Left forelimb (tissue), 1 donor: ENCODE measurements at regions not wholly inside any gene's neighbourhood (a gene's known extent, or its start where the extent isn't known, plus 50 kb on each side); places are given as distances from the start of the nearest gene placed in this dataset.

ENCODE experiments used
- DNase-seq: peaks from one replicate; pipeline ENCODE4 v3.0.0-alpha.2; 2018; ENCODE audit warnings: low spot score

- no peak for DNase-seq
These were observed 323.5 kb upstream of the SALL1 start for GRCh38 chr16:51474414-51475091.

DNA sequence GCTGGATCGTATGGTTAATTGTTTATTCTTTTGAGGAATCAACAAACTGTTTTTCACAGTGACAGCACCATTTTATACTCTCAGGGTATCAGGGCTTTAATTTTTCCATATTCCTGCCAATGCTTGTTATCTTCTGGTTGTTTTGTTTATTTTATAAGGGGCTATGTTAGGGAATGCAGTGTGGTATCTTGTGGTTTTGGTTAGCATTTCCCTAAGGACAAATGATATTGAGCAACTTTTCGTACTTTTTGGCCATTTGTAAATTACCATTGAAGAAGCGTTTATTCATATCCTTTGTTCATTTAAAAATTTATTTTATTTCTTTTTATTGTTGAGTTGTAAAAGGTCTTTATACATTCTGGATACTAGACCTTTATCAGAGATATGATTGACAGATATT is 322.0 kb upstream of the SALL1 start:
- no peak for DNase-seq

GRCh38 chr16:51470492-51470891 is 319.4 kb upstream of the SALL1 start:
- DNase-seq = no peak

DNA sequence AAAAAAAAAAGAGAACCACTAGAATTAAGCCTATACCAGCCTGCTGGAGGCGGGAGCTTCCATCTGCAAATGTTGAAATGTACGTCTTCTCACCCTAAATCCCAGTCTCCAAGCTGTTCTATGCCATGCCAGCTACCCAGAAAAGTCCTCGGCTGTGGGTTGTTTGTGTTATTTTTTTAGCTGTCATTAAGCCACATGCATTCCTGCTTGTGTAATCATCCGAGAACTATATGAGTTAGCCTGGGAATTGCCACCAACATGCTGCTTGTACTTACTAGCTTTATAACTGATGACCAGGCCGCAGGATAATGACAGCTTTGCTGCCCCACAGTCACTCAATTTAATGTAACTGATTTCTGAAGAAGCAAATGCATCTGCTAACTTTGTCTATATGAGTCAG is 313.9 kb upstream of the SALL1 start:
- DNase-seq = no peak

GRCh38 chr16:51461255-51461654 is 310.2 kb upstream of the SALL1 start:
- DNase-seq = no peak

GRCh38 chr16:51458356-51459140 is 307.5 kb upstream of the SALL1 start:
- no peak for DNase-seq

GRCh38 chr16:51457775-51458174 is 306.7 kb upstream of the SALL1 start:
- DNase-seq = no peak

DNA sequence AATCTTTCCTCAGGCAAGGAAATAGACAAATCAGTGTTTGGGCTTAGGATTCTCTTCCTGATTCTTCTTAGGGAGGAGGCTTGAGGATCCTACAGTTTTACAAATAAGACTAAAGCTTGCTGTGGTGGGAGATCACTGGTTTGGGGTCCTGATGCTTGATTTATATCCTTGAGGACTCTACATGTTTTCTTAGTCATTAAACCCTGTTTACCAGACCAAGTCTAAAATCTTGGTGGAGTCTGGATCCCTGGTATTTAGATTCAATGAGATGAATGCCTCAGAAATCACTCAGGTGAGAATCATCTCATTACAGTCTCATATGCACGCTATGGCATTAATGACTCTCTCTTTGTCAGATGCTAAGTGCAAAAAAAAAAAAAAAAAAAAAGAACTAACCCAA is 304.3 kb upstream of the SALL1 start:
- no peak for DNase-seq

DNA sequence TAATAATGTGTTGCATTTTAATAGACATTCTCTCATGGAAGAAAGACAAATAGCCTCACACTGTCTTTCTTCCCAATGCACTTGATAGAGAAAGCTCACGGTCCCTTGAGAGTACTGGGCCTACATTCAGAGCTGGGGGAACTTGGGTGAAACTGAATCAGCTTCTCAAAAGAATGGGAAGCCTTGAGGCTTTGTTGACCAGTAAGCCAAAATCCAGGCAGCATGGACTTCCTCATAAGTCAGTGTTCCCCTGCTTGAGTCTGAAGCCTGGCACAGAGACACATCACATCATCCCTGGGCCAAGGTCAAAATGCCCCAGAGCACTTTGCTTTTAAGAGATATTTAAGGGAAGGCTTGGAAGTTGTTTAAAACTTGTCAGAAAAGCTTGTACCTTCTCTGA is 302.2 kb upstream of the SALL1 start:
- no peak for DNase-seq

DNA sequence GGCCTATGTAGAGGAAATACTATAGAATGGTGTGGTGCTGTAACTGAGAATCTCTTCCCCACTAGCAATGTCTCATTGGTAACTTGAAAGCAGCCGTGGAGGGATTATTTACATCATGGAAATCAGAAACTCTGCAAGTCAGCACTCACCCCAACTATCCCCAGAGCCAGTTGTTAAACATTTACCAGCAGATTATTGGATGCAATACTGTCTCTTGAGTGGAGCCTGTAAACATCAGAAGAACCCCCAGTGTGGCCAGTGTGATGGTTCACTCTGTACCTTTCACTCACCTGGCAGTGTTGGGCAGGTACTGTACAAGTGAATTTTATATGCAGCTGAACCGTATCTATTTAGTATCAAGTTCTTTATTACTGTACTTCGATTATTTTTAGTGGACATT is 299.8 kb upstream of the SALL1 start:
- DNase-seq = no peak

DNA sequence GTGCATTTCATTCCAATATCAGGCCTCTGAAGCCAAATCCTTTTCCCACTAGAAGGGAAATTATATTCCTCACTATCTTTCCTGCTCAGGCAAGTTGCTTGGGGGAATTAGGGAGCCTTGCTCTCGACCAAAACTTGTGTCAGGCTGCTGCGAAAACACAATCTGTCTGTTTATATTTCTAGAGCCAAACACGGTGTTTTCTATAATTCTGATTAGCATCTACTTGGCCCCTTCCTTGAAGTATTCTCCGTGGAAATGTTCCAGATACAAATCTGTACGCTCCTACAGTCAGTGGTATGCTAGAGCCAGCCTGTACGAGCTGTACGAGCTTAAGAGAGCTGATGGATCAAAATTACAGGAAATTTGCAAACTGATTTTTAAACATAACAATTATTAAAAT is 299.3 kb upstream of the SALL1 start:
- no peak for DNase-seq

- DNase-seq = no peak
These were observed 298.4 kb upstream of the SALL1 start for GRCh38 chr16:51449441-51449840.

GRCh38 chr16:51445250-51445649 is 294.2 kb upstream of the SALL1 start:
- DNase-seq = no peak

GRCh38 chr16:51443934-51444333 is 292.9 kb upstream of the SALL1 start:
- DNase-seq = no peak

DNA sequence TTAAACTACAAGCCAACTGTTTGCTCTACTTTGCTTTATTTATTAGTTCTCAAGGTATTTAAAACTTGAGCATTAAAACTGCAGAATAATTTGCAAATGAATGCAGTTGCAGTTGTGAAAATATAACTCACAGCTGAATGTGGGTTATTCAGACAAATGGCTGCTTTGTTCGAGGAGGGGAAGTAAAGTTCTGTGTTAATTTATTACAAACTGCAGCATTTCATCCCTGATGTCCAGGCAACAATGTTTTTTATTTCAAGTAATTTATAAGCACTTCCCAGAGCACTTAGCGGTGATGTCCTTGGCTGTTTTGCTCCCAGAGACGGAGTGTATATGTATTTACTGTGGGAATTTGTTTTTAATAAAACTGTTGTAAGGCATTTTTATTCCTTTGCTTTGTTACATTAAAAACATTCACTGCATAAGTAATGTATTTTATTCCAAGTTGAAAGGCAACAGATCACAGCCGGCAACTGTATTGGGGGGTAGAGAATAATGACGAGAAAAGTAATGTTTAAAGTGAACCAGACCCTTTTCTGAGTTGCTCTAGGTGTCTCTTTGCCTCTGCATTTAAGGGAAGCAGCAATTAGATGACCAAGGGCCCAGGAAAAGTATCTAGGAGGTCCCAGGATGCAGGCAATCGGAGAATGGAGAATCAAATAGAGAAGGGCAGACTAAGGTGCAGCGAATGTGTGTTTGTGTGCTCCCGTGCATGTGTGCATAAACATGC is 291.2 kb upstream of the SALL1 start:
- no peak for DNase-seq

- DNase-seq = no peak
These were observed 289.2 kb upstream of the SALL1 start for GRCh38 chr16:51440131-51440889.

DNA sequence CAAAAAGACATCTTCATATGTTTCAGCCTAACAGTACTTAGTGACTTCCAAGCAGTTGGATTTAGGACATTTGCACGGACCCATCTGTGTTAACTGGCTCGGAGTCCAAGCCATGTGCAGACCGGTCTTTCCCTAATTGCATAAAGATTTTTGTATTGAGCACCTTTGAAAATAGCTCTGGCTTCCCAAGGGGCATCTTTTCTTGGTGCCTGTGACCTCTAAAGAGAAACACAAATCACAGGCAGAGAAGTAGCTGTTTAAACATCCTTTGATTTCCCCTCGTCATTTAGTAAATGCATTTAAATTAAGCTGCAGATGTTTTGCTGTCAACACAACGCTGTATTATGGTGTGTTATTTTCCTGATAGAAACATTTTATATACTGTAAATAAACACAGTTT is 288.2 kb upstream of the SALL1 start:
- no peak for DNase-seq

DNA sequence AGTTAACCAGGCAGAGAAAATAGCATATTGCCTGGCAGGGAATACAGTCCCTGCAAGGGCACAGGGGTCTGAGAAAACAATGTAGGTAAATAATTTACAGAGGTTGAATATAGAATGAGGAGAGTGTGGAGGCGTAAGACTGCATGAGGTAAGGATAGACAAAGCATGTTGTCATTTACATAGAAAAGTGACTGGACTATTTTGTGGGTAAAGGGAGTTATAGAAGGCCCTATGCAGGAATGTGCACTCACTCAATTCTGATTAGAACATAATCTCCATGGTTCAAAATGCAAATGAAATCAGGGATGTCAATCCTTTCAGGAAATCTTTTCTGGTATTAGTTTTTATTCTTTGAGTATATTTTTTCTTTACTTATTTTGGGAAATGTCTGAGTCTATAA is 285.7 kb upstream of the SALL1 start:
- DNase-seq = no peak

GRCh38 chr16:51434567-51435198 is 283.6 kb upstream of the SALL1 start:
- DNase-seq = no peak

DNA sequence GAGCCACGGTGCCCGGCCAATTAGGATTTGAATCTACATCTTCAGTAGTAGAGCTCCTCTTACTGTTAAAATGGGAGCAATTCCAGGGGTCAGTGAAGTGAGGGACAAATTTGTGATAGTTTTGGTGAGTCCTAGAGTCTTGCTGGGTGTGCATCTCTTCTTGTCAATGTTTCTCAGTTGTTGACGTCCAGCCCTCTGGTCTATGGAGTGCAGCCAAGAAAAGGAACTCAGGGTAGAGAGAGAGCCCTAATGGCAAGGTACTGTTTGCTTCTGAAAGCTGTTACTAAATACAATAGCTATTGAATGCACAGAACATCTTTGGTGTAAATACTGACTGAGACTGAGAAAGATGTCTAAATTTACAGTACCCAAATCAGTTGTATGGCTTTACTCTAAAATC is 282.5 kb upstream of the SALL1 start:
- DNase-seq = no peak

GRCh38 chr16:51431517-51432241 is 280.6 kb upstream of the SALL1 start:
- DNase-seq = no peak
